AG04450 (cell line): ENCODE measurements at regions not wholly inside any gene's neighbourhood (a gene's known extent, or its start where the extent isn't known, plus 50 kb on each side); places are given as distances from the start of the nearest gene placed in this dataset.

Experiments
- CTCF ChIA-PET: fragments of 300-600, 350-600 bp; formaldehyde crosslinking; extraction: SDS; loops from one replicate; lab custom pipeline; 2022; ENCODE audit warnings: antibody characterized with exemption, inconsistent platforms; lab: Charles Lee
- POLR2A ChIA-PET: fragments of 350-600 bp; formaldehyde crosslinking; extraction: SDS; loops from one replicate; lab custom pipeline; 2021; ENCODE audit warnings: antibody characterized with exemption, inconsistent platforms; lab: Yijun Ruan, JAX
- DNase-seq: peaks from one replicate; pipeline ENCODE4 v3.0.0-alpha.2; 2011; ENCODE audit warnings: low read depth, low spot score
- H3K27ac ChIP-seq: one replicate; pipeline ENCODE4 v1.5.1; 2012; ENCODE audit warnings: low read depth, low read length, control low read depth
- H3K27me3 ChIP-seq: one replicate; pipeline ENCODE4 v1.6.0; 2012; ENCODE audit warnings: low read length; ENCODE audit not compliant: control insufficient read depth, insufficient read depth
- H3K4me3 ChIP-seq: 2 replicates; pipeline ENCODE4 v1.5.1; 2011; ENCODE audit warnings: mild to moderate bottlenecking, low read depth, low read length, control low read depth
- H3K9me3 ChIP-seq: 2 replicates; pipeline ENCODE4 v1.5.1; 2012; ENCODE audit warnings: low read length; ENCODE audit not compliant: control insufficient read depth, insufficient read depth
- TF ChIP-seq, protein P1 (sequence below): IDR thresholded peaks from 2 replicates; pipeline ENCODE4 v1.5.1; 2011; ENCODE audit warnings: low read depth, low read length, control low read depth, inconsistent platforms

DNA sequence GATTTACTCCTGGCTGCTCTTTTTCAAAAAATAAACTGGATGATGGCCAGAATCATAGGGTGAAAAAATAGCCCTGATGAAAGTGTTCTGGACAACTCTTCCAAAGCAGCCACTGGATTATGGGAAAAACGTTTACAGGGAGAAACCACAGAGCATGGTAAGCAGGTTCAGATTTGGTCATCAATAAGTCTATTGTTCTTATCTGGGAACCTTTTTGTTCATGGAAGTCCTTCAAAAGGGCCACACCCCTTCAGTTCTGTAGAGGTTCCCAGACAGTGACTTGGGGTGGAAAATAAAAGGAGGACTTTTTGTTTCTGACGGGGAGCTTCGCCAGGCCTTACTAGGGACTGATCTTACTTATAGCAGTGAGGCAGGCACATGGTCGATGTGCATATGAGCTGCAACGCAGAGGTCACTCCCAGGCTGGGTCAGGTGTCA lies 117.4 kb upstream of the SLC38A2 start:
- CTCF ChIA-PET = no interaction called here
- no peak for DNase-seq
- TF ChIP-seq, protein P1, sequence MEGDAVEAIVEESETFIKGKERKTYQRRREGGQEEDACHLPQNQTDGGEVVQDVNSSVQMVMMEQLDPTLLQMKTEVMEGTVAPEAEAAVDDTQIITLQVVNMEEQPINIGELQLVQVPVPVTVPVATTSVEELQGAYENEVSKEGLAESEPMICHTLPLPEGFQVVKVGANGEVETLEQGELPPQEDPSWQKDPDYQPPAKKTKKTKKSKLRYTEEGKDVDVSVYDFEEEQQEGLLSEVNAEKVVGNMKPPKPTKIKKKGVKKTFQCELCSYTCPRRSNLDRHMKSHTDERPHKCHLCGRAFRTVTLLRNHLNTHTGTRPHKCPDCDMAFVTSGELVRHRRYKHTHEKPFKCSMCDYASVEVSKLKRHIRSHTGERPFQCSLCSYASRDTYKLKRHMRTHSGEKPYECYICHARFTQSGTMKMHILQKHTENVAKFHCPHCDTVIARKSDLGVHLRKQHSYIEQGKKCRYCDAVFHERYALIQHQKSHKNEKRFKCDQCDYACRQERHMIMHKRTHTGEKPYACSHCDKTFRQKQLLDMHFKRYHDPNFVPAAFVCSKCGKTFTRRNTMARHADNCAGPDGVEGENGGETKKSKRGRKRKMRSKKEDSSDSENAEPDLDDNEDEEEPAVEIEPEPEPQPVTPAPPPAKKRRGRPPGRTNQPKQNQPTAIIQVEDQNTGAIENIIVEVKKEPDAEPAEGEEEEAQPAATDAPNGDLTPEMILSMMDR = no peak
- H3K4me3 ChIP-seq = no peak overlapping the region
- H3K27ac ChIP-seq = peak overlapping the region; percentile 25
- H3K9me3 ChIP-seq = no peaks in the 10 kb centered on the region
- no peaks in the 10 kb centered on the region for H3K27me3 ChIP-seq
- POLR2A ChIA-PET = interaction anchor here (2.0 kb wide), 1 partner anchor 106 kb away, joined by 5 read pairs; no protein-coding TSS in a partner anchor

- H3K27ac ChIP-seq = no peak overlapping the region
- no peaks in the 10 kb centered on the region for H3K9me3 ChIP-seq
- TF ChIP-seq, protein P1 = no peak
- ChIA-PET CTCF (no interaction called here), POLR2A (no interaction called here)
- DNase-seq = no peak
- no peaks in the 10 kb centered on the region for H3K27me3 ChIP-seq
- no peak overlapping the region for H3K4me3 ChIP-seq
Observed at GRCh38 chr12:46487567-46488131, 115.1 kb upstream of the SLC38A2 start.

GRCh38 chr12:46486588-46486987 lies 114.0 kb upstream of the SLC38A2 start:
- no peaks in the 10 kb centered on the region for H3K9me3 ChIP-seq
- POLR2A ChIA-PET = no interaction called here
- H3K27ac ChIP-seq = no peak overlapping the region
- no peak for DNase-seq
- CTCF ChIA-PET = no interaction called here
- TF ChIP-seq, protein P1 = no peak
- H3K4me3 ChIP-seq = no peak overlapping the region
- no peaks in the 10 kb centered on the region for H3K27me3 ChIP-seq

DNA sequence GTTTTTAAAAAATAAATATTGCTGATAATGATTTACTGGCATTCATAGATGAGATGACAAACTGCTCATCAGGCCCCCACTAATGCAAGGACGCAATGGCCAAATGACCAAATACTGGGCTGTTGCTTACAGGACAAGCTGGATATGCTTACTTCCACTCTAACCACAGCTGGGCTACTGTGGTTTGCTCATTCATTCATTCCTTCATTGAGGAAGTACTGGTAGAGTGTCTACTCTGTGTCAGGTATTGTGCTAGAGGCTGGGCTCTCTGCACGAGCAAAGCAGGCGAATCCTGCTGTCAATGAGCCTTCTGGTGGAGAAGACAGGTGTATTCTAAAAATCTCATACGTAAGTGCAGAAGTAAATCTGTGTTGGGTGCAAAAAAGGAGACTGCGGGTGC lies 113.3 kb upstream of the SLC38A2 start:
- ChIA-PET CTCF (no interaction called here), POLR2A (interaction anchor here (0.7 kb wide), 1 partner anchor 27 kb away, joined by 3 read pairs; no protein-coding TSS in a partner anchor)
- DNase-seq = no peak
- TF ChIP-seq, protein P1 = no peak
- no peak overlapping the region for H3K27ac ChIP-seq
- H3K4me3 ChIP-seq = no peak overlapping the region
- no peaks in the 10 kb centered on the region for H3K27me3 ChIP-seq
- H3K9me3 ChIP-seq = no peaks in the 10 kb centered on the region

GRCh38 chr12:46484396-46485061 lies 112.0 kb upstream of the SLC38A2 start:
- Histone ChIP-seq H3K27me3 (no peaks in the 10 kb centered on the region), H3K4me3 (no peak overlapping the region), H3K9me3 (no peaks in the 10 kb centered on the region), H3K27ac (no peak overlapping the region)
- TF ChIP-seq, protein P1 = no peak
- no peak for DNase-seq
- ChIA-PET POLR2A (interaction anchor here (0.6 to 2.2 kb wide), 3 partner anchors 11 to 127 kb away, joined by 3 to 6 read pairs (median 4); no protein-coding TSS in a partner anchor), CTCF (interaction anchor here (0.8 to 1.2 kb wide), 2 partner anchors 10 to 180 kb away, joined by 3 read pairs; no protein-coding TSS in a partner anchor)
